ENCODE measurements at regions not wholly inside any gene's neighbourhood (a gene's known extent, or its start where the extent isn't known, plus 50 kb on each side); places are given as distances from the start of the nearest gene placed in this dataset.

DNA sequence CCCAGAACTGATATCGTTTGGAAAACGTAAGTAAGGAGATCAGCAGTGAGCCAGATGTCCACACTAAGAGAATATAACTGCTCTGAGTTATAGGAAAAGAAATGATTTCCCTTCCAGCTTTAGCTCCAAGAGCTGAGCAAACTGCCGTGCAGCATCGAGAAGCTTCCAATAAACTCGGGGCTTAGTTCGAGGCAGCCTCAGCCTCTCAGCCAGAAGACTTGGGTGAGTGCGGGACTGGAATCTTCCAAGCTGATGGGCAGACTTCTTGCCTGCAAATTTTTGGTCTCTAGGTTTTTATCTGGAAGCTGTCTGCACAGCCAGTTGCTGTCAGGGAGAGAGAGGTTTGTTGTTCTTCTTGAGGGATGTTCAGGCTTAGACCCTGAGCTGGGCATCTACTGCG, 196.1 kb downstream of the PHETA1 start:
- no peak for DNase-seq

DNA sequence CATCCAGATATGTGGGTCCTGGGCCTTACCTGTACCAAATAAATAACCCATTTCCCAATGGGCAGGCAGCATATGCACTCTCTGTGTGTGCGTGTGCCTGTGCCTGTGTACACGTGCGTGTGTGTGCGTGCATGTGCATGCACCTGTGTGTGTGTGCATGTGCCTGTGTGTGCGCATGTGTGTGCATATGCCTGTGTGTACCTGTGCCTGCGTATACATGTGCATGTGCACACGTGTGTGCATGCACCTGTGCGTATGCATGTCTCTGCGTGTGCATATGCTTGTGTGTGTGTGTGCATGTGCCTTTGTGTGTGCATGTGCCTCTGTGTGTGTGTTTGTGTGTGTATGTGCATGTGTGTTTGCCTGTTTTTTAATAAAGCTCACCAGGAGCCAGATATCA, 197.1 kb downstream of the PHETA1 start:
- no peak for DNase-seq

DNA sequence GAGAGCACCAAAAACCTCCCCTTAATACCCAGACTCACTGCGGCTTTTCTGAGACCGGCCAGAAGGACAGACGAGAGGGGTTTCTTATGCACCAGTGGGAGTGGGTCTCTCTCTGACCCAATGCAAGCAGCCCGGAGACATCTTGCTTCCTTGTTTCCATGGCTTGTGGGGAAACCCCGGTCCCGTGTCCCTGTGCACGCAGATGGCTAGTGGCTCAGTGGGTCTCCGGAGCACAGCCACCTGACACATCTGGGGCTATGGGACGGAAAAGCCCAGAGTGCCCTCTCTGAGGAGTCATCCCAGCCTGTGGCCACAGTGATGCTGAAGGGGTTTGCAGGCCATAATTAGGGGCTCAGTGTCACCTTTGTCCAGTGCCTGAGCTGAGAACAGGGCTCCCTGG, 197.6 kb downstream of the PHETA1 start:
- no peak for DNase-seq

DNA sequence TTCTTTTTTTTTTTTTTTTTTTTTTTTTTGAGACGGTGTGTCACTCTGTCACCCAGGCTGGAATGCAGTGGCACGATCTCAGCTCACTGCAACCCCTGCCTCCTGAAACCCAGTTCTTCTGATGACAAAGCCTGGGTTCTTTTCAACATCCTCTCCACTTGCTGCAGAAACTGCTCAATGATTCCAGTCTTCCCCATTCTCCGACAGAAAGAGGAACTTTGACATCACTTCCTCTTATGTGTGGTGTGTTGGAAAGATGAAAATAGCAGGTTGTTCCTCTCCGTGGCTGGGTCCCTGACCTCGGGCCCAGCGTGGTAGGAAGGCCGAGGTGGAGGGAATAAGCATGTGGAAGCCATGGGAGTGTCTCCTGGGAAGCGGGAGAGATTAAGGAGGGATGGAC, 198.4 kb downstream of the PHETA1 start:
- DNase-seq, result no peak

DNA sequence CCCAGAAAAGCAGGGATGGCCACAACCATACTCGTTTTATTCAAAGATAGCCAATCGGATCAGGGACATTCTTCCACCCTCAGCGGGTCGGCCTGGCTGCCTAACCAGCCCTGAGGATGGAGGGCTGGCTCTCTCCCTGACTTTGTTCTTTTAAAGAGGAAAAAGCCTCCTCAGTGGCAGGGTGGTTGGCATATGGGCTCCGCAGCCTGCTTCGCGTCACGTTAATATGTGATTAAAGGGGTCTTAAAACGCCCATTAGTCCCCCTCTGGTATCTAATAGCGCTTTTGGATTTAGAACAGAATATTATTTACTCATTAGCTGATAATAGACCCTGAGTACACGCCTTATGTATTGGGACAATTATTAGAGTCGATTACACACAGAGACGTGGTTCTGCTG, 199.4 kb downstream of the PHETA1 start:
- no peak for DNase-seq

DNA sequence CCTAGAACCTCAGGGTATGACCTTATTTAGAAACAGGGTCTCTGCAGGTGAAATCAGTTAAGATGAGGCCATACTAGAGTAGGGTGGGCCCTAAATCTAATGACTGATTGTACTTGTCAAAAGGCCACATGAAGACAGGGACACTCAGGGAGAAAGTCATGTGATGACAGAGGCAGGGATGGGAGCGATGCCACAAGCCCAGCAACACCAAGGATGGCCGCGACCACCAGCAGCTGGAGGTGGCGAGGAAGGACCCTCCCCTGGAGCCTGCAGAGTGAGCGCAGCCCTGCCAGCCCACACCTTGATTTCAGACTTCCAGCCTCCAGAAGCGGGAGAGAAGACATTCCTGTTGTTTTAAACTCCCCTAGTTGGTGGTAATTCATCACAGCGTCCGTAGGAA, 199.9 kb downstream of the PHETA1 start:
- DNase-seq, result no peak

DNA sequence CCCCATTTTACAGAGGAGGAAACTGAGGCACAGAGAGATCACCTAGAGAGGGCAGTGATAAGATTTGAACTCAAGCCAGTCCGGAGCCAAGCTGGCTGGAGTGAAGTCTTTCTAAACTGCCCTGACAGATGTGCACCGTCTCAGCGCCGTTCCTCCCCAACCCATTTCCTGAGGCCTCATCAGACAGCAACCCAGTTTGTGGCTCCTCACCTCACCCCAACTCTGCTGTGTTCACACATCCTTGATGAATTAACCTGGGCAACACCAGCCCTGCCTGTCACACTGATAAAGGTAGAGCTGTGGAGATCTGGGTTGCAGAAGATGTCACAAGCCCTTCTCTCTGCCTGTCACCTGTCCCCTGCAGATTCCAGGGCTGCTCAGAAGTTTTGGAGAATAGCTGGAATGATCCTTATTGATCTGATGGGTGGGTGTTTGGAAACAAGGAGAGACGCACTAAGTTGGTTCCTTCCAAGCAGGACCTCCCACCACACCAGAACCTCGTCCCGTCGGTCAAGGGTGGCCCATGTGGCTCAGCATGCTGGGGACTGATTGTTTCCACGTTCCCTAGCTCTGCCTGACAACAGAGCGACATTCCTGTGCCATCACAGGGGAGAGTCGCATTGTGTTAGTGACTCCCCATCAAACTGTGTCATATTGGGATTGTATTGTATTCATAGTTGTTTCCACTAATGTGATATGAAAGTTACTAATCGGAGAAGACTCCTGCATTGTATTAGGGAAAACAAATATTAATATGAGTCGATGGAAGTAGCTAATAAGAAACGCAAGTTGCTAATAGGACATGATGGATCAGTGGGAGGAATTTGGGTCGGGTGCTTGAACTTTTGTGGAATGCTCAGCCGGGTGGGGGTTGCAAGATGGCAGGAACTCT, 200.6 kb downstream of the PHETA1 start:
- no peak for DNase-seq

DNA sequence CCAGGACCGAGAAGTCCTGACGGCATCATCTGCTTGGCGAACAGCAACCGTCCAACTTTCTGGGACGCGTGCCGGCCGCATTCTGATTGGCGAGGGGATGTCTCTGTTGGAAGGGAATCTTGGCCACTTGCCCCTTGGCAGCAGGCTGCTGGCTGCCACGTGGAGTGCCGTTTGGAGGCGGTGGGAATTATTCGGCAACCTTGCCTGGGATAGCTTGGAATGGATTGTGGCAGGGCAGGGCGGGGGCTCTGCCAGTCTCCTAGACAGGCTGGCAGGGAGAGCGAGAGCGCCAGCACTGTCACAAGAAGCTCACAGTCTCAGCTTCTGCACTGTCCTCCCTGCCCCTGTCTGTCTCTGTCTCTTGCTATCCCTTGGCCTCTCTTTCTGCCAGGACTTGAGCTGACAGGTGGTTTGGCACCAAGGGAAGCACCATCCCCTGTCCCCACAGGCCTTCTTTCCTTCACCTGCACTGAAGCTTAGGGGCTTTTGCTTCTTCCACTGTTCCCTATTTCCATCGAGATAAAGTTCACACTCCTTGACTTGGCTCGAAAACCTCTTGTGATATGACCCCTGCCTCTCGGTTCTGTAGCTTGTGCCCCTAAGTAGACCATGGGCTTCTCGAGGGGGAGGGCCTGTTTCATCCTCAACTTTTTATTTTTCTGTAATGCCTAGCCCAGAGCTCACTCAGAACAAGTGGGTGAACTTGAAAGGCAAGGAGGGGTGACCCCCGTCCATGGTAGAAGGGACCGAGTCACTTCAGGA, 201.9 kb downstream of the PHETA1 start:
- no peak for DNase-seq

DNA sequence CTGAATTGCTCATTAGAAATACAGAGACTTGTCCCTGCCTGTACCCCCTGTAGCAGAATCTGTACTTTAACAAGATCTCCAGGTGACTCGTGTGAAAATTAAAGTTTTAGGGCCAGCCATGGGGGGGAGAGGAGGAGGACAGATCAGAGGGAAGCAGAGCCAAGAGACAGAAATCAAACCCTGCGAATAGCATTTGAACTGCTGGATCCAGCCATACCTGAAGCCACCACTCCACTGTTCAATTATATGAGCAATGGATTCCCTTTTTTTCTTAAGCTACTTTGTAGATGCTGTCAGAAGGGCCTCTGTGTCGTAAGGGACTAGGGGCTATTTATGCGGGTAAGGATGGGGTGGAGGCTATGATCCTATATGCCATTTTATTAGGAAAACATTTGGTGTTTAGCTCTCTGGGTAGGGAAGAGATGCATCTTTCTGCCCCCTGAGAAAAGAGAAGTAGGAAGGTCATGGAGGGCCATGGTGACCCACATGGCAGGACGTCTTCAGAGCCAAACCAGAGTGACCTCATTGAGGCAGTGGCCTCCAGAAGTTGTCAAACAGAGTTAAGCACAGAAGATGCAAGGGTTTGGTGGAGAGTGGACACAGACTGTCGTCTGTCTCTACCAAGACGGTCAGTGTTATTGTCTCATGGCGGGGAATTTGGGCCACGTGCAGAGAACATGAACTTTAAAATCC, 203.9 kb downstream of the PHETA1 start:
- no peak for DNase-seq

DNA sequence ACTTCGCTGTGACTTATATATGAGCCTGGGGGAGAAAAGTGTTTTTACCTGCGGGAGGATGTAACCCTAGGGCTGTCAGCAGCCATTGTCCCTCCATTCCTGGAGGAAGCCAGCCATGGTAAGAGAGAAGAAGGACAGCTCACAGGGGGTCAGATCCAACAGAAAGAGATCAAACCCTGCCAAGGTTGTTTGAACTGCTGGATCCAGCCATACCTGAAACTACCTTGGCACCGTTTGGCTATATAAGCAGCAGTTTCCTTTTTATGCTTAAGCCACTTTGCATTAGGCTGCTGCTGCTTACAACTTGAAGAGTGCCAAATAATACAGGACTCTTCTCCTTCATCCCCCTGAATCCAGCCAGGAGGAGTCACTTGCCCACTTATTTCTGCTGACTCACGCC, 205.5 kb downstream of the PHETA1 start:
- DNase-seq, result no peak

DNA sequence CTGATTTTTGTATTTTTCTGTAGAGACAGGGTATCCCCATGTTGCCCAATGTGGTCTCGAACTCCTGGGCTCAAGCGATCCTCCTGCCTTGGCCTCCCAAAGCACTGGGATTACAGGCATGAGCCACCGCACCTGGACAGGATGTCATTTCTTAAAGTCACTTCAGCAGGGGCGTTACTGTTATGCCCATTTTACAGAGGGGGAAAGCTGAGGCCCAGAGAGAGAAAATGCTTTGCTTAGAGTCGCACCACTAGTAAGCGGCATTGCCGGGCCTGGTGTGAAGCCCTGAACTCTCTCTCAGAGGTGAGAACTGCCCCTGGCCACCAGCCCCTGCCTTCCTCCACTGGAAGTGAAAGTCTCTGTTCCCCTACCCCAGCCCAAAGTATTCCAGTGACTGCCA, 207.0 kb downstream of the PHETA1 start:
- no peak for DNase-seq

DNA sequence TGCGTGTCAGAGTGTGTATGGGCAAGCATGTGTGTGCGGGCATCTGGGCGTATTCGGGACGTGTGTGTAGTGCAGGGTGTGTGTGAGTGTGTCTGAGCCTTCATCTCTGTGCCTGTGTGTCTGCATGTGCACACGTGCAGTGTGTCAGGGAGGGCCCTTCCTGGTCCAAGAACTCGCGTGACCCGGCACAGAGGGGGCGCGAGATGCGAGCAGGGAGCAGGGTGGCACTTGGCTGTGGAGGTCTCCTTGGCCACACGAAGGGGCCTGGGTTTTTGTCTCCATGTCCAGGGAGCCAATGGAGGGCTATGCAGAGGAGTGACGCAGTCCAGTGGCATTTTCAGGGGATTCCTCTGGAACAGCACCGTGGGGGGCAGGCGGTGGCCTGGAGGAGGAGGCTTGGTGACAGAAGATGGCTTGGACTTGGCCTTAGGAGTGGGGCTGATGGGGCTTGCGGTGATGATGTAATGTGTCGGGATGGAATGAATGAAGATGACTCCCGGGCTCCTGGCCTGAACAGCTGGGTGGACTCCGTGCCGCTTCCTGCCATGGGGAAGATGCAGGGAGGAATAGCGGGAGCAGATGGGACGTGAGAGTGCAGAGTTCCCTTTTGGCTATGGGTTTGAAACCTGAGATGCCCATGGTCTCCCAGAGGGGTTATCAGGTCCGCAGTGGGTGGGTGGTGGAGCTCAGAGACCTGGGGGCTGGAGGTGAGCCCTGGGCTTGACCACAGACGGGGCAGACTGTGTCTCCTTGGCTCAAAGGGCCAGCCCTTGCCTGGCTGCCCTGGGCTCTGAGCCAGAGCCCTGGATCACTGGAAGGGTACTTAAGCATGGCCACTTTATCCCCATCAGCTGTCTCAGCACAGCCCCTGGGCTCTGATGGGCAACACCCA, 208.3 kb downstream of the PHETA1 start:
- DNase-seq, result no peak

DNA sequence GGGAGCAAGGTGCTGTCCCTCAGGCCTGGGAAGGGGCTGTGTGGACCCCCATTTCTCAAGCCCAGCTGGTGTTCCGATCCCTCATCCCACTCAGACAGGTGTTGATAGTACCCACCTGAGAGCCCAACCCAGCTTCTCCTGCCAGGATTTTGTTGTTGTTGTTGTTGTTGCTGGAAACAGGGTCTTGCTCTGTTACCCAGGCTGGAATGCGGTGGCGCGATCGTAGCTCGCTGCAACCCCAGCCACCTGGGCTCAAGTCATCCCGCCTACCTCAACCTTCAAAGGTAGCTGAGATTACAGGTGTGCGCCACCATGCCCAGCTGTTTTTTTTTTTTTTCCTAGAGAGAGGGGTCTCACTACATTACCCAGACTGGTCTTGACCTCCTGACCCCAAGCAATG, 209.9 kb downstream of the PHETA1 start:
- DNase-seq, result no peak

DNA sequence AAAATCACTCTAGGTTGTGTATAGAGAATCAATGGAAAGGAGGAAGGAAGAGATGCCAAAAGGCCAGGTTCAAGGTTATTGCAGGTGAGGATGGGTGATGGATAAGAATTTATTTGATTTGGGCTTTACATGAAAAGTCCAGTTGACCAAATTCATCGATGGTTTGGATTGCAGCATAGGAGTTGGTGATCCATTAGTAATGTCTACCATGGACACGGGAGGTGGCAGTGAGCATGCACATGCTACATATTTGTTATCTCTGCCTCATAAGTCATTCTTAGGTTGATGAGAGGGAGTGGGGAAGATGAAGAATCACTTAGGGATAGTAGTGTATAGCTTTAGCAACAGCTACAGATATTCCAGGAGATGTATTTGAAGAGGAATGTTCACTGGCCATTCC, 211.4 kb downstream of the PHETA1 start:
- no peak for DNase-seq

DNA sequence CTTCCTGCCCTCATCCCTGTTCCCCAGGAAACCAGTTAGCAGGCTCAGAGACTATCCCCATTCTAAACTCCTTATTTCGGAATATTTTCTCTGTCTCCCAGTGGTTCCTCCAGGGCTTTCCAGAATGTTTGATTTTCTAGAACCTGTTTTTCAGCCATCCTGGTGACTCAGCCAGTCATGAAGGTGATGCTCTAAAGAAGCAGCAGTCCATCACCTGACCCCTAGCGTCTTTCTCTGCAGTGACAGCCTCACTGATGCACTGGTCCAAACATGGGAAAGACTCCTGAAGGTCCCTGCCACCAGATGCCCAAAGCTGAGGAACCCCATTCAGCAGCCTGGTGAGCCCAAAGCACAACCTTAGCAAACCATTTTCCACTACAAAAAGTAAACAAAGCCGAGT, 212.6 kb downstream of the PHETA1 start:
- DNase-seq, result no peak

DNA sequence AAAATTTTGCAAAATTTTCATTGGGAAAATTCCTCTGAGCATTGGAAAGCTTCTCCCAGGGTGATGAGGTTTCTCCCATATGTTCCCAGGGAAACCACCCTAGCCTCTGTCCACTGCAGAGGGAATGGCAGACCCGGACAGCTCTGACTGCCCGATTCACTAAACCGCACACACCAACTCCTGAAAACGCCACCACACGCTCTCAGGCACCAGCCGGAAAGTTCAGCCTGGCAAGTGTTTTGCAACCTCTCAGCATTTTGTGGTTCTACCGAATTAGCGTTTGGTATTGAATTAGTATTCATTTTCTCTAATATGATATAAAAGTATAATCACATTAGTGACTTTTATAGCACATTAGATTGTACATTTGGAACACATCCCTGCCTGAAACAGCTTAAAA, 213.4 kb downstream of the PHETA1 start:
- no peak for DNase-seq

DNA sequence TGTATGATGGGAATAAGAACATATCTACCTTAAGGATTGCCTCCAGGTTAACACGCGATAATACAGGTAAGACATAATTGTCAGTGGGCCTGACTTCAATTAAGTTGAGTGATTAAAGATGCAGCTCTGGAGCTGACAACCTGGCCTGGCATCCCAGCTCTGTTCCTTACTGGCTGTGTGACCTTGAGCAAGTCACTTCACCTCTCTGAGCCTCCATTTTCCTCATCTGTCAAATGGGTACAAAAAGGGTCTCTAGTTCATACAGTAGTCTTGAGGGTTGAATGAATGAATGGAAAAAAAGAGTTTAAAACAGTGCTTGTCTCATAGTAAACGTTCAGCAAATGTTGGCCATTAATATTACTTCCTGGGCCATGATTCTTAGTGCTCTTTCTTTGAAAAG, 213.9 kb downstream of the PHETA1 start:
- no peak for DNase-seq

DNA sequence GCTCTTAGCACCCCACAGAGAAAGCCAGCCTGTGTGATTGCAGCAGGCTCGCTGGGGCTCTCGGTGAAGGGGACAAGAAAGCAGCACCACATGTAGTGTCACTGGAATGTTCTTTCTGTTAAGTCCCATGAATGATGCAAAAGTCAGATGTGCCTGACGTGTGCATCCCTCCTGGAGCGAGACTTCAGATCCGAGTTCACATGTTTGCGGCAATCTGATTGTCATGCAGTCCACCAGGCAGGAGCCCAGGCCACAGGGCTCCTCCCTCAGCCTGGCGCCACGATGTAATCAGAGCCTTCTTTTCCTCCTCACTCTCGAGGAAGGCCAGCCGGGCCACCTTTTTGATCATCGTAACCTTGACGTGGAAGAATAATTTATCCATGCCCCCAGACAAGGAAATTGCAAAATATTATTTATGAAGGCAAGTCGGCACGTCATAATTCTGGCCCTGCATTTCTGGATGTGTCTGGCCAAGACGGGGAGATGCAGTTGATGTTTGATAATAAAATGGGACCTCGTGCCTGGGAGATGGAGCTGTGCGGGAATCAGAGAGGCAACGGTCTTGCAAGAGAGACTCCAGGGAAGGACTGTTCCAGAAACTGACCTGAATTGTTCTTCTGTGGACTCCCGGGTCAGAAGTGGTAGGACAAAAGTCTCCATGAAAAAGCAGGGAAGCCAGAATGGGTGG, 214.6 kb downstream of the PHETA1 start:
- DNase-seq, result no peak

DNA sequence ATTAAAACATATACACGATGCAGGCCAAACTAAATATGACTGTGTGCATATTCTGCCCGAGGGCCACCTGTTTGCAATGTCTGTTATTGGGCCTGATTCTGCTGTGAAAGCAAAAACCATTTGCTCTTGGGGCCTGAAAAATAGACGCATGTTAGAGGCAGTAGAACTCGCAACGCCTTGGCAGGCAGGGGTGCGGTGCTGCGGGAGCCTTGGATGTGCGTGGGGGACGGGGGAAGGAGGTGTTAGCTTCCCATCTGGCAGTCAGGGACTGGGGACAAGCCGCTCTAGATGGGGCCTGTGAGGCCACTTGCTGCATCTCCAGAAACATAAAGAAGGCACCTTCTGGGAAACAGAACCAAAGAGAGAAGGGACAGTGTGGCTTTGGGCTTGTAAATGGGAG, 216.3 kb downstream of the PHETA1 start:
- no peak for DNase-seq

DNA sequence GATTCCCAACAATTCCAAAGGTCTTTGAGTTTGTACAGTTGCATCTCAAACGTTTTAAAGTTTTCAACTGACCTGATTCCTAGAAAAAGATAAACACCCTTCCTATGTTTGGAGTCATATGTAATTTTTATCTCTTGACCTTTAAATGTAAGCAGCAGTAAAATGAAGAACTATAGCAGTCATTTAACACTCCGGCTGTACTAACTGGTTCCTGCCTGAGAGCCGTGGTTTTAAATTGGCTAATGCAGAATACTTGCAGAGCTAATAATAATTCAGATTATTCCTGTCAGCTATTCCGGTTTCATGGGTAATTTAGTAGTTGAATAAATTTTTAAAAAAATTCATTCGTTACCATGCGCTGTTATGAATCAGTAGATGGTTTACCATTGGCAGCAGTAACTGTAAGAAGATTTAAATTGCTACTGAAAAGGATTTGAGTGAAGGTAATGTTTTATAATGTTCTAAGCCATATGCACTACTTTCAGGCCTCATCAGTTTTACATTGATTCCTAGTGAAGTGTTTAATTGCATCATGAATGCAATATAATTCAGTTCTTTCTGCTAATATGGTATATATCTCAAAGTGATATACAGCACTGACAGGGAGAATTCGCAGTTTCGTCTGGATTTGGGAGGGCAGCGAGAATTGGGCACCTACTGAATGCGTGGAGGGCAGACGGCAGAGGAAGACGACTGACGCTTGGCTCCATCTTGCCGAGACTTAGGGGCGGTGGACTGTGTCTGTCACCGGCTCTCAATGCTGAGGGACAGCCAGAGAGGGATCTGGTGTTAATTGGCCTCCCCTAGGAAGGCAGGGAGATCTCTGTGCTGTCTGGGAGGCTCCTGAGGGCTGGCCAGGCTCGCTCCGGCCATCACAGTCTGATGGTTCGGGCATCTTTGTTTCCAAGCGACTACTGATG, 217.7 kb downstream of the PHETA1 start:
- no peak for DNase-seq

DNA sequence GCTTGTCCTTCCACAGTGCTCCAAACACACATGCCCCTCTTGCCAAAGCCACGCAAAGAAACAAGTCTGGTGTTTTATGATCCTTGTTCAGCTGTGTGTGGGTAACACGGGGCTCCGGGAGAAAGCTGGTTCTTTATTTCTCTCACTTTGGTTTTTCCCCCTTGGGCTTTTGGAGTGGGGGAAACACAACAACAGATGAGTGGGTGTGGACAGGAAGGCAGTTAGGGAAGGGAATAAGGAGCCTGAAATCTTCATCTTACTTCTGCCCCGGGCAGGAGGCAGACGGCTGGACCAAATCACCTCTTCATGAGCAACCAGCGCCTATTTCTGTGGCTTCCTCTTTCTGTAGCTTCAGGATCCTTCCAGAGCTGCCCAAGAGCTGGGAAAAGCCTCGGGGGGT, 218.5 kb downstream of the PHETA1 start:
- DNase-seq, result no peak

All from activated CD4-positive, CD25-positive, alpha-beta regulatory T cell (primary cell).